ENCODE measurements at regions not wholly inside any gene's neighbourhood (a gene's known extent, or its start where the extent isn't known, plus 50 kb on each side); places are given as distances from the start of the nearest gene placed in this dataset.

DNA sequence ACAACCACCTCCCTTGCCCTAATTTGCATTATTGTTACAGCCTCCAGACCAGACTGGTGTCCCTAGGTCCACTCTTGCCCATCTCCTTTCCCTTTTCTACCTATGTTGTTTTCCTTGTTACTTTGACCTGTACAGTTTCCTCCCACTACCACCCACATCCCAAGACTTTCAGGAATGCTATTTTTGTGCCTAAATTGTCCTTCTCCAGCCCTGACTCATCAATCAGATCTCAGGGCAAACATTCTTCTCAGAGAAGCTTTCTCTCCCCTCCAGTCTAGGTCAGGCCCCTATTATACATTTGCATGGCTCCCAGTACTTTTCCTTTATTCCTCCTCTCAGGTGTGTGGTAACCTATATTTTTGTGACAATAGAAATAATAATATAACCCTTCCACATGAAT is 241.5 kb downstream of the IGSF11 start:
- no peaks in the 10 kb centered on the region for H3K36me3 ChIP-seq (replicated peaks; ENCODE audit: low read depth, low read length)
- H3K4me3 ChIP-seq (ENCODE audit: low read length), result no peak overlapping the region
- H4K20me1 ChIP-seq (ENCODE audit: insufficient read depth, low read length), result no peaks in the 10 kb centered on the region
- H3K9ac ChIP-seq (ENCODE audit: low read length), result no peak overlapping the region
- TF ChIP-seq, protein P1, sequence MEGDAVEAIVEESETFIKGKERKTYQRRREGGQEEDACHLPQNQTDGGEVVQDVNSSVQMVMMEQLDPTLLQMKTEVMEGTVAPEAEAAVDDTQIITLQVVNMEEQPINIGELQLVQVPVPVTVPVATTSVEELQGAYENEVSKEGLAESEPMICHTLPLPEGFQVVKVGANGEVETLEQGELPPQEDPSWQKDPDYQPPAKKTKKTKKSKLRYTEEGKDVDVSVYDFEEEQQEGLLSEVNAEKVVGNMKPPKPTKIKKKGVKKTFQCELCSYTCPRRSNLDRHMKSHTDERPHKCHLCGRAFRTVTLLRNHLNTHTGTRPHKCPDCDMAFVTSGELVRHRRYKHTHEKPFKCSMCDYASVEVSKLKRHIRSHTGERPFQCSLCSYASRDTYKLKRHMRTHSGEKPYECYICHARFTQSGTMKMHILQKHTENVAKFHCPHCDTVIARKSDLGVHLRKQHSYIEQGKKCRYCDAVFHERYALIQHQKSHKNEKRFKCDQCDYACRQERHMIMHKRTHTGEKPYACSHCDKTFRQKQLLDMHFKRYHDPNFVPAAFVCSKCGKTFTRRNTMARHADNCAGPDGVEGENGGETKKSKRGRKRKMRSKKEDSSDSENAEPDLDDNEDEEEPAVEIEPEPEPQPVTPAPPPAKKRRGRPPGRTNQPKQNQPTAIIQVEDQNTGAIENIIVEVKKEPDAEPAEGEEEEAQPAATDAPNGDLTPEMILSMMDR (IDR thresholded peaks at IDR 0.05; ENCODE audit: low read depth, low read length), result no peak
- no peak for TF ChIP-seq EZH2phosphoT487 (IDR thresholded peaks at IDR 0.05; ENCODE audit: low read depth)
- H3K4me1 ChIP-seq (ENCODE audit: low read length), result no peaks in the 10 kb centered on the region
- no peaks in the 10 kb centered on the region for H3K9me3 ChIP-seq (ENCODE audit: insufficient read depth, low read length)
- peaks cover 37% of the 10 kb centered on the region for H3K27me3 ChIP-seq (ENCODE audit: low read depth, low read length)
- H2AFZ ChIP-seq (ENCODE audit: low read depth, low read length), result no peak overlapping the region
- H3K27ac ChIP-seq (ENCODE audit: low read length), result no peak overlapping the region
- no peaks in the 10 kb centered on the region for H3K79me2 ChIP-seq (ENCODE audit: low read length)
- H3K4me2 ChIP-seq (ENCODE audit: low read length), result no peak overlapping the region

DNA sequence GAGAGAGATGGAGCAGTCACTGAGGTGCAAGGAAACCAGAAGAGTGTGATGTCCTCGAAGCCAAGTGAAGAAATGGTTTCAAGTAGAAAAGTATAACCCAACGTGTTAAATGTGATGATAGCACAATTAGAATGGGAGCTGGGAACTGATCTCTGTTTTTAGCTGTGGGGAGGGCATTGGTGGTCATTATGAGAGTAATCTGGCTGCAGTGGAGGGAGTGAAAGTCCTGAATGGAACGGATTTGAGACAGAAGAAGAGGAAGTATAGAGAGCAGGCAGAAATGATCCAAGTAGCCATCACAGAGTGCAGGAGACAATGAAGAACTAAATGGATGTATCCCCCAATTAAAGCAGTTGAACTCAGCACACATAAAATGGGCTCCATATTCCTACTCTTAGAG is 235.3 kb downstream of the IGSF11 start:
- H3K9me3 ChIP-seq (ENCODE audit: insufficient read depth, low read length), result no peaks in the 10 kb centered on the region
- H3K27me3 ChIP-seq (ENCODE audit: low read depth, low read length), result 0 out of 2 replicates have a peak, but pooled peaks cover 3% of the 10 kb centered on the region
- no peak overlapping the region for H3K9ac ChIP-seq (ENCODE audit: low read length)
- H3K36me3 ChIP-seq (replicated peaks; ENCODE audit: low read depth, low read length), result no peaks in the 10 kb centered on the region
- no peak overlapping the region for H3K4me3 ChIP-seq (ENCODE audit: low read length)
- no peak overlapping the region for H2AFZ ChIP-seq (ENCODE audit: low read depth, low read length)
- H3K27ac ChIP-seq (ENCODE audit: low read length), result no peak overlapping the region
- TF ChIP-seq, protein P1 (IDR thresholded peaks at IDR 0.05; ENCODE audit: low read depth, low read length), result no peak
- no peak for TF ChIP-seq EZH2phosphoT487 (IDR thresholded peaks at IDR 0.05; ENCODE audit: low read depth)
- H3K4me1 ChIP-seq (ENCODE audit: low read length), result no peaks in the 10 kb centered on the region
- no peaks in the 10 kb centered on the region for H4K20me1 ChIP-seq (ENCODE audit: insufficient read depth, low read length)
- H3K79me2 ChIP-seq (ENCODE audit: low read length), result no peaks in the 10 kb centered on the region
- H3K4me2 ChIP-seq (ENCODE audit: low read length), result no peak overlapping the region

DNA sequence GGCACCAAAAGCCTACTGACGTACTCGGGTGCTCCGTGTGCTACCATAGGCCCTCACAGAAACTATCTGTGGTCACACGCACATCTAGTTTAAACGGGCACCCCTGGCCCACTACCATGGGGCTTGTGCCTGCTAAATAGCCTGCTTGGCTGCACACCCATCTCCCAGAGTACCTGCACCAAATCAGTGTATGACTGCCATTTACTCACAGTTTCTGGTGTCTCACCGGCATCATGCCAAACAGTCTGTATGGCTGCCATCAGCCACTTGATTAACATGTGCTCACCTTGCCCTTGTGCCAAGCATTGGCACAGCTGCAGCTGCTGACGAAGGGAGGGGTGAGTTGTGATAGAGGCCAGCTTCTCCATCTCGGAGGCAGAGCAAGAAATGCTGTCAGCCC is 232.7 kb downstream of the IGSF11 start:
- no peak overlapping the region for H3K4me2 ChIP-seq (ENCODE audit: low read length)
- no peak overlapping the region for H3K9ac ChIP-seq (ENCODE audit: low read length)
- no peak overlapping the region for H3K27ac ChIP-seq (ENCODE audit: low read length)
- no peak overlapping the region for H3K4me3 ChIP-seq (ENCODE audit: low read length)
- H3K36me3 ChIP-seq (replicated peaks; ENCODE audit: low read depth, low read length), result no peaks in the 10 kb centered on the region
- H3K4me1 ChIP-seq (ENCODE audit: low read length), result no peaks in the 10 kb centered on the region
- no peaks in the 10 kb centered on the region for H3K79me2 ChIP-seq (ENCODE audit: low read length)
- H3K27me3 ChIP-seq (ENCODE audit: low read depth, low read length), result peaks cover 11% of the 10 kb centered on the region; the same call in 1 of the 2 replicates
- no peaks in the 10 kb centered on the region for H3K9me3 ChIP-seq (ENCODE audit: insufficient read depth, low read length)
- TF ChIP-seq, protein P1 (IDR thresholded peaks at IDR 0.05; ENCODE audit: low read depth, low read length), result no peak
- TF ChIP-seq EZH2phosphoT487 (IDR thresholded peaks at IDR 0.05; ENCODE audit: low read depth), result no peak
- H4K20me1 ChIP-seq (ENCODE audit: insufficient read depth, low read length), result no peaks in the 10 kb centered on the region
- H2AFZ ChIP-seq (ENCODE audit: low read depth, low read length), result no peak overlapping the region

DNA sequence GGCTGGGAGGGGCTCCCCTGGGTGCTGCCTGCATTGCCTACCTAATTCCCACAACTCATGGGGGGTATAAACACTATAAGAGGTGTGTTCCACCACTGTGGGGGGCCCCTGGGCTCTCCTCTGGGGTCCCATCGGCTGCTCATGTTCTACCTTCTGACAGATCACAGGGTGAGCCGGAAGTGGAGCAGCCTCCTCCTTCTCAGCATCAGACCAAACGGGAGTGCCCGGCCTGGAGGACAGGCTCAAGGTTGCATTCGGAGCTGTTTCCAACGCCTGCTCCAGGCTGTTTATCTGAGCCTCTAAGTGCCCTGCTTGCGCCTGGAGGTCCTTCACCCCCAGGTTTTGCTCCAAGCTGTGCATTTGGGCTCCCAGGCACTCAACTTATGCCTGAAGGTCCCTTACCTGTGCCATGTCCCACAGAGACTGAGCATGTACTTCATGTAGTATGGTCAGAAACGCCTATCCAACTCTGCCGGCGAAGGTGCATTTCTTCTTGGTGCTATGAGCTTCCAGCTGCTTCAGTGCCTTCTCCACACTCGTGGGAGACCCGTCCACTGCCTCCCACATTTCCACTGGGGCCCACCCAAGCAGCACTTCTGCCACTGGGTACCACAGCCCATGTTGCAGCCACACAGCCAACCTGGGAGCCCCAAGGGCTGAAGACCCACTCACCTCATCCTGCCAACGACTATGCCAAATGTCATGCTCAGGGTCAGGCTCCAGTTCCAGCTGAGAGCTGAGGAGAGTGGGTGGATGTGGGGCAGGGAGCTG is 232.1 kb downstream of the IGSF11 start:
- Histone ChIP-seq H3K4me3 (ENCODE audit: low read length) (no peak overlapping the region), H3K9ac (ENCODE audit: low read length) (no peak overlapping the region), H3K4me1 (ENCODE audit: low read length) (no peaks in the 10 kb centered on the region), H3K9me3 (ENCODE audit: insufficient read depth, low read length) (no peaks in the 10 kb centered on the region), H2AFZ (ENCODE audit: low read depth, low read length) (no peak overlapping the region), H3K4me2 (ENCODE audit: low read length) (no peak overlapping the region), H3K79me2 (ENCODE audit: low read length) (no peaks in the 10 kb centered on the region), H4K20me1 (ENCODE audit: insufficient read depth, low read length) (no peaks in the 10 kb centered on the region), H3K27ac (ENCODE audit: low read length) (no peak overlapping the region), H3K27me3 (ENCODE audit: low read depth, low read length) (peaks cover 11% of the 10 kb centered on the region; the same call in 1 of the 2 replicates), H3K36me3 (replicated peaks; ENCODE audit: low read depth, low read length) (no peaks in the 10 kb centered on the region)
- TF ChIP-seq, protein P1 (IDR thresholded peaks at IDR 0.05; ENCODE audit: low read depth, low read length), result no peak
- TF ChIP-seq EZH2phosphoT487 (IDR thresholded peaks at IDR 0.05; ENCODE audit: low read depth), result no peak

Measured in OCI-LY3 (cell line).